OCI-LY7 (cell line): ENCODE measurements at regions not wholly inside any gene's neighbourhood (a gene's known extent, or its start where the extent isn't known, plus 50 kb on each side); places are given as distances from the start of the nearest gene placed in this dataset.

ENCODE experiments used
- BruUV-seq: library from RNA; stranded (reverse); fragments of 400-500 nt; replicated peaks from 2 replicates; lab custom pipeline; 2021; lab: Mats Ljungman, UMichigan
- CTCF ChIA-PET: fragments of 300-600 bp; sonication (Branson Sonifier 250); formaldehyde crosslinking; loops from one replicate; lab custom pipeline; 2022; ENCODE audit warnings: antibody characterized with exemption; ENCODE audit not compliant: unreplicated experiment; lab: Charles Lee
- POLR2A ChIA-PET: fragments of 300-600 bp; sonication (Branson Sonifier 250); formaldehyde crosslinking; loops from one replicate; lab custom pipeline; 2022; ENCODE audit warnings: antibody characterized with exemption; lab: Charles Lee
- DNase-seq: peaks from one replicate; pipeline ENCODE4 v3.0.0-alpha.2; 2015; ENCODE audit warnings: low spot score
- H2AFZ ChIP-seq: fragments of 200-600 bp; sonication (generic), shearing (Covaris generic); 2 replicates; pipeline ENCODE4 v1.6.1; 2014; ENCODE audit warnings: mild to moderate bottlenecking, antibody characterized with exemption, low read length, moderate library complexity
- H3K27ac ChIP-seq: fragments of 200-600 bp; sonication (generic); 2 replicates; pipeline ENCODE4 v1.5.1; 2014; ENCODE audit warnings: mixed run types, low read depth, mild to moderate bottlenecking, moderate library complexity, low read length, inconsistent platforms; ENCODE audit not compliant: poor library complexity, severe bottlenecking
- H3K36me3 ChIP-seq: fragments of 200-600 bp; sonication (generic); 2 replicates; pipeline ENCODE4 v1.6.1; 2014; ENCODE audit warnings: mild to moderate bottlenecking, antibody characterized with exemption, low read length, moderate library complexity, mixed read lengths; ENCODE audit not compliant: insufficient read depth
- H3K4me1 ChIP-seq: fragments of 200-600 bp; sonication (generic); 2 replicates; pipeline ENCODE4 v1.5.1; 2014; ENCODE audit warnings: mild to moderate bottlenecking, low read length; ENCODE audit not compliant: insufficient read depth, poor library complexity, severe bottlenecking
- H3K4me2 ChIP-seq: fragments of 200-600 bp; sonication (generic); 2 replicates; pipeline ENCODE4 v1.6.1; 2014; ENCODE audit warnings: mild to moderate bottlenecking, low read length
- H3K4me3 ChIP-seq: fragments of 200-600 bp; sonication (generic); 2 replicates; pipeline ENCODE4 v1.5.1; 2014; ENCODE audit warnings: mild to moderate bottlenecking, low read depth, low read length; ENCODE audit not compliant: poor library complexity, severe bottlenecking
- H3K79me2 ChIP-seq: fragments of 200-600 bp; sonication (generic); 2 replicates; pipeline ENCODE4 v1.6.1; 2016; ENCODE audit warnings: low read depth, mild to moderate bottlenecking, low read length, moderate library complexity, mixed read lengths; ENCODE audit not compliant: insufficient read depth
- H3K9me2 ChIP-seq: fragments of 200-600 bp; sonication (generic); 2 replicates; pipeline ENCODE4 v1.6.1; 2016; ENCODE audit warnings: mild to moderate bottlenecking, low read length, mixed read lengths; ENCODE audit not compliant: insufficient read depth
- H3K9me3 ChIP-seq: fragments of 200-600 bp; sonication (generic); 2 replicates; pipeline ENCODE4 v1.6.1; 2014; ENCODE audit warnings: mild to moderate bottlenecking, mixed run types, low read length, mixed read lengths
- H4K20me1 ChIP-seq: fragments of 200-600 bp; sonication (generic); 2 replicates; pipeline ENCODE4 v1.6.1; 2014; ENCODE audit warnings: mild to moderate bottlenecking, antibody characterized with exemption, low read length, moderate library complexity, mixed read lengths; ENCODE audit not compliant: insufficient read depth
- CTCF ChIP-seq: fragments of 200-600 bp; sonication (generic); conservative IDR thresholded peaks from 2 replicates; pipeline ENCODE4 v1.5.1; 2014; ENCODE audit warnings: mild to moderate bottlenecking, antibody characterized with exemption, low read length, moderate library complexity, mixed read lengths
- EZH2phosphoT487 ChIP-seq: fragments of 200-600 bp; sonication (generic); IDR thresholded peaks from 2 replicates; pipeline ENCODE4 v1.6.1; 2018; ENCODE audit warnings: low read depth, borderline replicate concordance, mild to moderate bottlenecking, mixed run types, antibody characterized with exemption, low read length, moderate library complexity, mixed read lengths
- intact Hi-C: fragments of 100-400 bp; cut with micrococcal nuclease; formaldehyde crosslinking; loops from one replicate; pipeline ENCODE4 v1.10.0; 2022; ENCODE audit not compliant: unreplicated experiment

DNA sequence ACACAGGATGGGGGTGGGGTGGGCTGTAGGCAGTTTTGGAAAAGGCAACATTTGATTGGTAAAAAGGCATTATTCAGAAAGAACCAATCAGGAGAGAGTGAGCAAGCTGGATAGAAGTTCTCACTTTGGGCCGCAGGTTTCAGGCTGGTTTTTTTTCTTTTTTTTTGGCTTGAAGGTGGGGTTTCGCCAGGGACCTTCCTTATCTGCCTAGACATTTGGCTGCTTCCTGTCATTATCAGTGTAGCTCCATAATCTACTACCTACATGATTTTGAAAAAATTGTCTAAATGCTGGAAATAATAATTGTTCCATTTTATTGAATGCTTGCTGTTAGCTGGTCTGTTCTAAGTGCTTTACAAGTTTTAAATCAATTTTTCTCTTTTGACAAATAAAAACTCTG lies 649.0 kb downstream of the TMTC2 start:
- Histone ChIP-seq H3K9me2 (no peaks in the 10 kb centered on the region), H3K4me1 (no peaks in the 10 kb centered on the region), H3K4me3 (no peak overlapping the region), H3K27ac (no peak overlapping the region), H2AFZ (no peak overlapping the region), H3K36me3 (no peaks in the 10 kb centered on the region), H3K9me3 (no peaks in the 10 kb centered on the region), H3K4me2 (no peak overlapping the region), H3K79me2 (no peaks in the 10 kb centered on the region), H4K20me1 (no peaks in the 10 kb centered on the region)
- no TSS peak for BruUV-seq
- CTCF ChIA-PET = no interaction called here
- intact Hi-C loops = no loop called here
- DNase-seq = no peak
- TF ChIP-seq CTCF (no peak), EZH2phosphoT487 (no peak)
- POLR2A ChIA-PET = interaction anchor here (0.6 to 1.0 kb wide), 2 partner anchors 13 to 21 kb away, joined by 4 read pairs; no protein-coding TSS in a partner anchor

DNA sequence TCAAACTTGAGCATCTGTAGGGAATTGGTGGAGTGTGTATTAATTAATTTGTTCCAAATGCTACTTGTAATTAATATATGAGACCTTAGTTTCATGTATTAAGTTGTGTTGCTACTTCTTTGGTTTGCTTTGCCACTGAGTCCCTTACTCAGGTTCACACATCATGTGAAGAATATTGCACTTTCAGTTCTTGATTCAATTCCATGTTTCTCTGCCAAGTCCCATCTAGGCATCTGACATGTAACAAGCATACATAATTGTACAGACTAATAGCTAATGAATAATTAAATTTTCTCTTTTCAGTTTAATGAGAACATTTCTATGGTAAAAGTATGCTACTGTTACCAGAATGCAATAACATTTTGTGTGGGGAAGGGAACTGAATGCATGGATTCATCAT lies 640.0 kb downstream of the TMTC2 start:
- POLR2A ChIA-PET = interaction anchor here (0.6 kb wide), 1 partner anchor 1198 kb away, joined by 5 read pairs; no protein-coding TSS in a partner anchor
- Histone ChIP-seq H3K9me3 (no peaks in the 10 kb centered on the region), H3K9me2 (no peaks in the 10 kb centered on the region), H4K20me1 (no peaks in the 10 kb centered on the region), H3K4me3 (no peak overlapping the region), H3K4me1 (no peaks in the 10 kb centered on the region), H2AFZ (no peak overlapping the region), H3K36me3 (no peaks in the 10 kb centered on the region), H3K79me2 (no peaks in the 10 kb centered on the region), H3K27ac (no peak overlapping the region), H3K4me2 (no peak overlapping the region)
- intact Hi-C loops = no loop called here
- CTCF ChIA-PET = no interaction called here
- no peak for DNase-seq
- no TSS peak for BruUV-seq
- TF ChIP-seq CTCF (no peak), EZH2phosphoT487 (no peak)

- no peak for DNase-seq
- Histone ChIP-seq H3K27ac (no peak overlapping the region), H3K9me2 (no peaks in the 10 kb centered on the region), H3K36me3 (no peaks in the 10 kb centered on the region), H3K4me1 (no peaks in the 10 kb centered on the region), H3K4me2 (no peak overlapping the region), H3K79me2 (no peaks in the 10 kb centered on the region), H3K4me3 (no peak overlapping the region), H2AFZ (no peak overlapping the region), H4K20me1 (no peaks in the 10 kb centered on the region), H3K9me3 (no peaks in the 10 kb centered on the region)
- TF ChIP-seq EZH2phosphoT487 = no peak
- no peak for TF ChIP-seq CTCF
- intact Hi-C loops = no loop called here
- ChIA-PET CTCF (no interaction called here), POLR2A (no interaction called here)
- BruUV-seq = no TSS peak
Measured at GRCh38 chr12:83323866-83324265, 637.2 kb downstream of the TMTC2 start.
